ENCODE measurements at regions not wholly inside any gene's neighbourhood (a gene's known extent, or its start where the extent isn't known, plus 50 kb on each side); places are given as distances from the start of the nearest gene placed in this dataset.

DNA sequence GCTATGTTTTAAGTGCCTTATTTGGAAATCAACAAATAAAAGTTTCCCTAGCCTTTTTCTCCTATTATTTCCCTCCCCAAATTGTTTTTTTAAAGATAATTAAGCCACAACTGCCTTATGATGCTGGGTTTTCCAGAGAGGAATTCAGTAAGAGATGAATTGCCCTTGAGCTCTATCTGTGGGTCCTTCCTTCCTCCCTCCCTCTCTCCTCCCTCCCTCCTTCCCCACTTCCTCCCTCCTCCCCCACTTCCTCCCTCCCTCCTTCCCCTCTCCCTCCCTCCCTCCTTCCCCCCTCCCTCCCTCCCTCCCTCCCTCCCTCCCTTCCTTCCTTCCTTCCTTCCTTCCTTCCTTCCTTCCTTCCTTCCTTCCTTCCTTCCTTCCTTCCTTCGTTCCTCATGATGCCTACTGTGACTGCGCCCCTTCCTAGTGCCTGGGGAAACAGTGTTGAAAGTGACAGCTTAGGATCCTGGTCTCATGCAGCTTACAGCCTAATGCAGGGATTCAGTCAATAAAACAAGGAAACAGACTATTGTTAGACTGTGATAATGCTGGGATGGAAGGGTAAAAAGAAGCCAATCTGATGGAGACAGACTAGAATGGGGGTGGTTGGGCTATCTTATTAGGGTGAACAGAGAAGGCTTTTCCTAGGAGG lies 1417.1 kb downstream of the AACS start:
- no peak overlapping the region for H3K4me2 ChIP-seq (ENCODE audit: low read depth, low read length, poor library complexity, severe bottlenecking)
- no peak for DNase-seq
- no peak overlapping the region for H3K4me3 ChIP-seq (ENCODE audit: low read length)

DNA sequence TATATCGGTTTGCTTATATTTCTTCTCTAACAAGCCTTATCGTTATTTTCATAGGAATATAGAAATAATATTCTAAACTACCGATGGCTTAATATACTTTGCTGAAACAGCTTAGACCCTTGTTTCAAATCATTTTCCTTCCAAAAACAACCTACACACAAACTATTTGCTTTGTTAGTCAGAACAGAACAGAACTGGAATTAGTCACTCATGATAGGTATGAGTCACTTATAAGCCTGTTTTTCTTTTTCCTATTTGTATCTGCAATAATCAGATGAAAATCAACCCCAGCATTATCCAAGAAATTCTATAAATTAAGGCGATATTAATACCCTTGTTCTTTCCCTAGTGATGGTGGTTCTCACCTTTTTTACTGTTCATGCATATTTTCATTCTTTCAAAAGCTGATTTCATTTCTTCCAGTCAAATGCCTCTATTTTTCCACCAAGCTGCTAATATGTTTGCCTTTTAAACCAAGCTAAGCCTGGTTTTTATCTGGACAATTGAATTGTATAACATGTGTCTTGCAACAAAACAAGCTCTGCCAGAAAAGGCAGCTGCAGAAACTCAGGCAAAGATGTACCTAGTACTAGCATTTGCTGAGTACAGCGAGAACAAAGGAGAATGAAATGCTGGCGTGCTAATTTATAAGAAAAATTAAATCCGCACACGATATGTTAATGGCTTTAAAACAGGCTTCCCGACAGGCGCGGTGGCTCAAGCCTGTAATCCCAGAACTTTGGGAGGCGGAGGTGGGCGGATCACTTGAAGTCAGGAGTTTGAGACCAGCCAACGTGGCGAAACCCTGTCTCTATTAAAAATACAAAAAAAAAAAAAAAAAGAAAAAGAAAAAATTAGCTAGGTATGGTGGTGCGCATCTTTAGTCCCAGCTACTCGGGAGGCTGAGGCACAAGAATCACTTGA lies 1418.2 kb downstream of the AACS start:
- H2AFZ ChIP-seq (ENCODE audit: low read length), result no peak overlapping the region
- H3K27ac ChIP-seq (ENCODE audit: low read length), result no peak overlapping the region
- H3K9me3 ChIP-seq (ENCODE audit: low read length), result peaks cover 3% of the 10 kb centered on the region; the same call in 1 of the 2 replicates
- no peak overlapping the region for H3K9ac ChIP-seq (ENCODE audit: low read length)
- no peaks in the 10 kb centered on the region for H3K36me3 ChIP-seq (ENCODE audit: insufficient read depth, low read length)
- no peaks in the 10 kb centered on the region for H4K20me1 ChIP-seq (ENCODE audit: insufficient read depth, low read depth, low read length)
- no peaks in the 10 kb centered on the region for H3K4me1 ChIP-seq (ENCODE audit: low read length)
- no peak overlapping the region for H3K4me3 ChIP-seq (ENCODE audit: low read length)
- H3K27me3 ChIP-seq (ENCODE audit: low read length), result no peaks in the 10 kb centered on the region
- no peak for DNase-seq
- H3K79me2 ChIP-seq (ENCODE audit: low read length), result no peaks in the 10 kb centered on the region
- no peak overlapping the region for H3K4me2 ChIP-seq (ENCODE audit: low read depth, low read length, poor library complexity, severe bottlenecking)
- no peaks in the 10 kb centered on the region for H3K9me2 ChIP-seq (replicated peaks; ENCODE audit: insufficient read depth, low read length)

More for the DNA sequence above, 1417.1 kb downstream of the AACS start:
- Histone ChIP-seq H3K27me3 (ENCODE audit: low read length) (no peaks in the 10 kb centered on the region), H3K79me2 (ENCODE audit: low read length) (no peaks in the 10 kb centered on the region), H3K9ac (ENCODE audit: low read length) (no peak overlapping the region), H3K9me3 (ENCODE audit: low read length) (0 out of 2 replicates have a peak, but pooled peaks cover 3% of the 10 kb centered on the region), H4K20me1 (ENCODE audit: insufficient read depth, low read depth, low read length) (no peaks in the 10 kb centered on the region), H2AFZ (ENCODE audit: low read length) (no peak overlapping the region), H3K36me3 (ENCODE audit: insufficient read depth, low read length) (no peaks in the 10 kb centered on the region), H3K27ac (ENCODE audit: low read length) (no peak overlapping the region), H3K9me2 (replicated peaks; ENCODE audit: insufficient read depth, low read length) (no peaks in the 10 kb centered on the region), H3K4me1 (ENCODE audit: low read length) (no peaks in the 10 kb centered on the region)

DNA sequence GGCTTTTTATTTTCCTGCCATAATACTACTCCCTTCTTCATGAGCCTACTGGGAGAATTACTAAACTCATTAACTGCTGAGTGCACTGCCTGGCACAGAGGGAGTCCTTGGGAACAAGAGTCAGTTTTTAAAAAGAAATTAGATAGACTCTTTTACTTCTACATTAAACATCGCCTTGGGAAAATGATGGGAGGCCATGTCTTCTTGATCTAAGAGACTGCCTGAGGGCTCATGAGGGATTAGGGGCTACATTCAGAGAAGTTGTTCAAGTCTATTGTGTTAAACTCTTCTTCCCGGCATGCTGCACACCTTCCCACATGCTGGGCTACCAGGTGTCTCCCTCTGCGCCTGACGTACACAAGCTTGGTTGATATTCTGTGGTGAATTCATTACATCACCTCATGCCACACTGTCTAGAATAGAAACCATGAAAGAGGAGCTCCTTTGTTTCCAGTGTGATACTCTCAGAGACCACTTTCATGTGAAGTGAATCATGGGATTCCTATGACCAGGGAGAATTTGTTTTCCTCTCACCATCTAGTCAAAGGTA lies 1422.3 kb downstream of the AACS start:
- H2AFZ ChIP-seq (ENCODE audit: low read length), result no peak overlapping the region
- no peaks in the 10 kb centered on the region for H3K27me3 ChIP-seq (ENCODE audit: low read length)
- DNase-seq, result no peak
- no peak overlapping the region for H3K27ac ChIP-seq (ENCODE audit: low read length)
- no peak overlapping the region for H3K9ac ChIP-seq (ENCODE audit: low read length)
- no peaks in the 10 kb centered on the region for H3K36me3 ChIP-seq (ENCODE audit: insufficient read depth, low read length)
- H3K4me1 ChIP-seq (ENCODE audit: low read length), result no peaks in the 10 kb centered on the region
- no peak overlapping the region for H3K4me3 ChIP-seq (ENCODE audit: low read length)
- no peaks in the 10 kb centered on the region for H4K20me1 ChIP-seq (ENCODE audit: insufficient read depth, low read depth, low read length)
- no peak overlapping the region for H3K4me2 ChIP-seq (ENCODE audit: low read depth, low read length, poor library complexity, severe bottlenecking)
- H3K9me3 ChIP-seq (ENCODE audit: low read length), result peaks cover 9% of the 10 kb centered on the region
- H3K79me2 ChIP-seq (ENCODE audit: low read length), result no peaks in the 10 kb centered on the region
- no peaks in the 10 kb centered on the region for H3K9me2 ChIP-seq (replicated peaks; ENCODE audit: insufficient read depth, low read length)

DNA sequence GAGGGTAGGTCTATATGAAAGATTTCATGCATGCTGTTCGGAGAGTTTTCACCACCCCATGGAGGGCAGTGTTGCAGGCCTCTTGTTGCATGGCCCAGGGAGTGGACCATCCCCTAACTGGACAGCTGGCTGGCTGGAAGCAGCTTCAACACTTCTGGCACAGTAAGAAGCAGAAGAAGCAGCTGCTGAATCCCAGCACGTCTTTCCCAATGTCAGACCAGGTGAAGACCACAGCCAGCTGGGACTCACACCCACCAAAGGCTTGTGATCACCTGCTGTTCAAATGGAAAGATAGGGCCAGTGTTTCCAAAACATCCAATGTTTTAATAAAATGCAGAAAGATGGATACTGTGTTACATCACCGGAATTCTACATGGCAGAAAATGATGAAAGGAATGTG lies 1423.6 kb downstream of the AACS start:
- no peak for DNase-seq
- Histone ChIP-seq H3K79me2 (ENCODE audit: low read length) (no peaks in the 10 kb centered on the region), H3K27ac (ENCODE audit: low read length) (no peak overlapping the region), H3K36me3 (ENCODE audit: insufficient read depth, low read length) (no peaks in the 10 kb centered on the region), H3K4me3 (ENCODE audit: low read length) (no peak overlapping the region), H3K27me3 (ENCODE audit: low read length) (no peaks in the 10 kb centered on the region), H3K9me2 (replicated peaks; ENCODE audit: insufficient read depth, low read length) (no peaks in the 10 kb centered on the region), H2AFZ (ENCODE audit: low read length) (no peak overlapping the region), H3K9me3 (ENCODE audit: low read length) (peaks cover 12% of the 10 kb centered on the region), H3K4me1 (ENCODE audit: low read length) (no peaks in the 10 kb centered on the region), H3K9ac (ENCODE audit: low read length) (no peak overlapping the region), H4K20me1 (ENCODE audit: insufficient read depth, low read depth, low read length) (no peaks in the 10 kb centered on the region), H3K4me2 (ENCODE audit: low read depth, low read length, poor library complexity, severe bottlenecking) (no peak overlapping the region)

DNA sequence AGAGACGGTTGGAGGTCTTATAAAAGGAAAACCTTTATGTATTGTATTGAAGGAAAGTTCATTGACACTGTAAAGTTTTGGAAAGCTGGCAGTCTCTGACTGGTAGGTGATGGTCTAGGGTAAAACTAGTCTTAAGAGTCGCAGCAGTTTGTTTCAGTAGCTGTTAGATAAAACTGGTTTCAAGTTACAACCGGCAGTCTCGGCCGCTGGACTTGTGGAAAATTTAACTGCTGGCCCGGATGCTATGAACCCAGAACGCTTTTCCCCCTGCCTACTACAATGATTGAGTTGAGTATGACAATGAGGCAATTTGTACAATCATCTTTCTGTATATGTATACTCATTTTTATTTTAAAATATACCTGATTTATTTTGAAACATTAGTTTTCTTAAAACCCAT lies 1426.9 kb downstream of the AACS start:
- H3K9me3 ChIP-seq (ENCODE audit: low read length), result peaks cover 13% of the 10 kb centered on the region
- H3K36me3 ChIP-seq (ENCODE audit: insufficient read depth, low read length), result no peaks in the 10 kb centered on the region
- no peak overlapping the region for H2AFZ ChIP-seq (ENCODE audit: low read length)
- H3K4me2 ChIP-seq (ENCODE audit: low read depth, low read length, poor library complexity, severe bottlenecking), result no peak overlapping the region
- DNase-seq, result no peak
- no peaks in the 10 kb centered on the region for H3K4me1 ChIP-seq (ENCODE audit: low read length)
- no peaks in the 10 kb centered on the region for H3K9me2 ChIP-seq (replicated peaks; ENCODE audit: insufficient read depth, low read length)
- H3K9ac ChIP-seq (ENCODE audit: low read length), result no peak overlapping the region
- H3K27me3 ChIP-seq (ENCODE audit: low read length), result no peaks in the 10 kb centered on the region
- H3K27ac ChIP-seq (ENCODE audit: low read length), result no peak overlapping the region
- no peak overlapping the region for H3K4me3 ChIP-seq (ENCODE audit: low read length)
- H4K20me1 ChIP-seq (ENCODE audit: insufficient read depth, low read depth, low read length), result no peaks in the 10 kb centered on the region
- no peaks in the 10 kb centered on the region for H3K79me2 ChIP-seq (ENCODE audit: low read length)

DNA sequence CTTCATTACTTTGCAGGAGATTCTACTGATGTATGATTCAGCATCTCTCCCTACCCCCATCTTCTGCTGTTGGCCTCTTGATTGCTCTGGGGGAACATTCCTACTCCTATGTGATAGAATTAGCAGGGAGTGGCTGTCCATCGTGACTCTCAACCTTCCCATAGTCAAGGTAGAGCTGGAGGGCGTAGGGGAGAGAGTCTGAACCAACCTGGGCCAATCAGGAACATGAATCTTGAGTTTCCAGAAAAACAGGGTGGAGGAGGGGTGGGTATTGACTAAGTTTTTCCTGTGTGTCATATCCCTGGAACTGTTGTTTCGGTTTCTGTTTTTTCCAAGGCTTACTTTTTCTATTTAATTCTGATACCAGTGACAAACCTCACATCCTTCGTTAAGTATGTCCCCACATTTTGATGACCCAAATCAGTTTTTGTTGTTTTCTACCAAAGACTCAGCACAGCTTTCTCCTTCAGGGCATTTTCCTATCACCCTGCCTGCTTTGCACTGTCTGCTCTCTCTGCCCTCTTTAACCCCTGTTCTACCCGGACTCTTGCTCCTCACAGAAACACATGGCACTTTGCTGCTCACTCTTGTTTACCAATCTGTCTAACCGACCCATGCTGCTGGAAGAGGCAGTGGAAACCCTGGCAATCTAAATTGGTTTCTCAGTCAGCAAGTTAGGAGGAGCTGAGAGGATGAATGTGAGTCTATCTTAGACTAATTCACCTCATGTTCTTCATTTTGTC lies 1428.3 kb downstream of the AACS start:
- Histone ChIP-seq H4K20me1 (ENCODE audit: insufficient read depth, low read depth, low read length) (no peaks in the 10 kb centered on the region), H3K9ac (ENCODE audit: low read length) (no peak overlapping the region), H3K9me2 (replicated peaks; ENCODE audit: insufficient read depth, low read length) (no peaks in the 10 kb centered on the region), H3K4me3 (ENCODE audit: low read length) (no peak overlapping the region), H3K4me1 (ENCODE audit: low read length) (no peaks in the 10 kb centered on the region), H3K27ac (ENCODE audit: low read length) (no peak overlapping the region), H3K27me3 (ENCODE audit: low read length) (no peaks in the 10 kb centered on the region), H3K36me3 (ENCODE audit: insufficient read depth, low read length) (no peaks in the 10 kb centered on the region), H2AFZ (ENCODE audit: low read length) (no peak overlapping the region), H3K4me2 (ENCODE audit: low read depth, low read length, poor library complexity, severe bottlenecking) (no peak overlapping the region), H3K79me2 (ENCODE audit: low read length) (no peaks in the 10 kb centered on the region), H3K9me3 (ENCODE audit: low read length) (peaks cover 13% of the 10 kb centered on the region; the same call in 1 of the 2 replicates)
- no peak for DNase-seq

DNA sequence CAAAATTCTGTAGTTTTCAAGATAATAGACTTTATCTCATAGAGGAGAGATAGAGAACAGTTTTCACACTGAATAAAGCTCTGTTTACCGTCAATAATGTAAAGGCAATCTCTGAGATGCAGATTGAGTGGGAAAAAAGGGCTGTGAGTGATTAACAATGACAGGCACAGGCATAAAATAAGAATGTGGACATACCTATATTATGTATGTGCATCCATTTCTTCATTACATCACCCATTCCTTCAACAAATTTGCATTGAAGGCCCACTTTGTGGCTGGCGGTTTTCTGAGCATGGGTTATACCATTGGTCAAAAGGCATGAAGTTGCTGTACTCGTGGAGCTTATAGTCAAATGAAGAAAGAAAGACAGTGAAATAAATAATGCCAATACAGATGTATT lies 1431.0 kb downstream of the AACS start:
- Histone ChIP-seq H4K20me1 (ENCODE audit: insufficient read depth, low read depth, low read length) (no peaks in the 10 kb centered on the region), H3K9me2 (replicated peaks; ENCODE audit: insufficient read depth, low read length) (no peaks in the 10 kb centered on the region), H3K27me3 (ENCODE audit: low read length) (no peaks in the 10 kb centered on the region), H3K4me1 (ENCODE audit: low read length) (no peaks in the 10 kb centered on the region), H3K36me3 (ENCODE audit: insufficient read depth, low read length) (no peaks in the 10 kb centered on the region), H3K4me2 (ENCODE audit: low read depth, low read length, poor library complexity, severe bottlenecking) (no peak overlapping the region), H3K4me3 (ENCODE audit: low read length) (no peak overlapping the region), H3K9ac (ENCODE audit: low read length) (no peak overlapping the region), H3K27ac (ENCODE audit: low read length) (no peak overlapping the region), H2AFZ (ENCODE audit: low read length) (no peak overlapping the region), H3K9me3 (ENCODE audit: low read length) (peaks cover 16% of the 10 kb centered on the region), H3K79me2 (ENCODE audit: low read length) (no peaks in the 10 kb centered on the region)
- DNase-seq, result no peak
